ENCODE measurements at regions not wholly inside any gene's neighbourhood (a gene's known extent, or its start where the extent isn't known, plus 50 kb on each side); places are given as distances from the start of the nearest gene placed in this dataset.

GRCh38 chr2:212618636-212619035 lies 80.0 kb upstream of the ERBB4 start:
- TF ChIP-seq CTCF (IDR thresholded peaks at IDR 0.05) (no peak), CREB1 (CRISPR knock-in tag; IDR thresholded peaks at IDR 0.05) (no peak), GRHL2 (CRISPR knock-in tag; IDR thresholded peaks at IDR 0.05; ENCODE audit: insufficient replicate concordance, severe bottlenecking) (no peak), NR3C1 (CRISPR knock-in tag; conservative IDR thresholded peaks at IDR 0.05; ENCODE audit: low read depth) (no peak), ETV6 (CRISPR knock-in tag; IDR thresholded peaks at IDR 0.05) (no peak), STAT6 (CRISPR knock-in tag; conservative IDR thresholded peaks at IDR 0.05; ENCODE audit: low read depth) (no peak)
